OCI-LY1 (cell line): ENCODE measurements at regions not wholly inside any gene's neighbourhood (a gene's known extent, or its start where the extent isn't known, plus 50 kb on each side); places are given as distances from the start of the nearest gene placed in this dataset.

ENCODE experiments used
- EZH2 ChIP-seq: fragments of 200-600 bp; sonication (generic), shearing (Covaris generic); IDR thresholded peaks from 2 replicates; pipeline ENCODE4 v1.8.0; 2017; ENCODE audit warnings: borderline replicate concordance, mixed run types, mild to moderate bottlenecking, antibody characterized with exemption, low read length, moderate library complexity, mixed read lengths
- TF ChIP-seq, protein P1 (sequence below): fragments of 200-600 bp; sonication (generic), shearing (Covaris generic); IDR thresholded peaks from 2 replicates; pipeline ENCODE4 v1.5.1; 2017; ENCODE audit warnings: mild to moderate bottlenecking, antibody characterized with exemption, low read length, moderate library complexity, mixed read lengths

DNA sequence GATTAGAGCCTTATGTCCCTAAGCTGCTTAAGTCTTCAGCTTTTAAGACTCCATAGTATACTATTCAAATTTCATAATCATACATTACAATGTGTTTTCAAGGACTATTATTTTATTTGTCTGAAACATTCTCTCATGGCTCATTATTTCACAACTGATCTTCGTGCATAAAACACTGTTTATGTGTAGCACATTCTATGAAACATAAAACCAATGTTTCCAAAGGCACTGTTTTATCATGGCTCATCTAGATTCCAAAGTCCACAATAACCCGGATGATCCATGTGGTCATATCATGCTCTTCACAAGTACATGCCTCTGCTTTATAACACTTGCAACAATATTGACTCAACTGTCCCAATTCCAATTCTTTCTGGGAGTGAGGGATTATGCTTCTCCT is 806.1 kb downstream of the TNS3 start:
- TF ChIP-seq EZH2, result no peak
- TF ChIP-seq, protein P1, sequence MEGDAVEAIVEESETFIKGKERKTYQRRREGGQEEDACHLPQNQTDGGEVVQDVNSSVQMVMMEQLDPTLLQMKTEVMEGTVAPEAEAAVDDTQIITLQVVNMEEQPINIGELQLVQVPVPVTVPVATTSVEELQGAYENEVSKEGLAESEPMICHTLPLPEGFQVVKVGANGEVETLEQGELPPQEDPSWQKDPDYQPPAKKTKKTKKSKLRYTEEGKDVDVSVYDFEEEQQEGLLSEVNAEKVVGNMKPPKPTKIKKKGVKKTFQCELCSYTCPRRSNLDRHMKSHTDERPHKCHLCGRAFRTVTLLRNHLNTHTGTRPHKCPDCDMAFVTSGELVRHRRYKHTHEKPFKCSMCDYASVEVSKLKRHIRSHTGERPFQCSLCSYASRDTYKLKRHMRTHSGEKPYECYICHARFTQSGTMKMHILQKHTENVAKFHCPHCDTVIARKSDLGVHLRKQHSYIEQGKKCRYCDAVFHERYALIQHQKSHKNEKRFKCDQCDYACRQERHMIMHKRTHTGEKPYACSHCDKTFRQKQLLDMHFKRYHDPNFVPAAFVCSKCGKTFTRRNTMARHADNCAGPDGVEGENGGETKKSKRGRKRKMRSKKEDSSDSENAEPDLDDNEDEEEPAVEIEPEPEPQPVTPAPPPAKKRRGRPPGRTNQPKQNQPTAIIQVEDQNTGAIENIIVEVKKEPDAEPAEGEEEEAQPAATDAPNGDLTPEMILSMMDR, result no peak
